Uterus (tissue), 3 donors: ENCODE measurements at regions not wholly inside any gene's neighbourhood (a gene's known extent, or its start where the extent isn't known, plus 50 kb on each side); places are given as distances from the start of the nearest gene placed in this dataset.

Source experiments
- DNase-seq, 2 donors: peaks; one replicate each; pipeline ENCODE4 v3.0.0-alpha.2; 2019 to 2020
- H3K27ac ChIP-seq, 2 donors: fragments of 200-600 bp; sonication (generic); 1 replicate in 1 of 2; 2 replicates in 1 of 2; pipeline ENCODE4 v1.5.1; 2016 to 2018
- H3K27me3 ChIP-seq, 2 donors: fragments of 200-600 bp; sonication (generic); one replicate each; pipeline ENCODE4 v1.5.1; 2018 to 2019; ENCODE audit warnings: control low read depth in 1 of 2
- H3K36me3 ChIP-seq, 2 donors: fragments of 200-600 bp; sonication (generic); one replicate each; pipeline ENCODE4 v1.5.1; 2019; ENCODE audit warnings: control low read depth in 1 of 2
- H3K4me1 ChIP-seq, 2 donors: fragments of 200-600 bp; sonication (generic); one replicate each; pipeline ENCODE4 v1.5.1; 2018 to 2019; ENCODE audit warnings: control low read depth in 1 of 2
- H3K4me3 ChIP-seq, 2 donors: fragments of 200-600 bp; sonication (generic); 1 replicate in 1 of 2; 2 replicates in 1 of 2; pipeline ENCODE4 v1.5.1; 2018 to 2019; ENCODE audit warnings: mild to moderate bottlenecking in 1 of 2
- H3K9me3 ChIP-seq, 2 donors: fragments of 200-600 bp; sonication (generic); one replicate each; pipeline ENCODE4 v1.5.1; 2019; ENCODE audit warnings: control low read depth in 1 of 2
- POLR2A ChIP-seq, 2 donors: fragments of 450-650 bp; IDR thresholded peaks; one replicate each; pipeline ENCODE4 v1.6.1; 2016; ENCODE audit warnings: antibody characterized with exemption in 2 of 2, mild to moderate bottlenecking in 1 of 2, moderate library complexity in 1 of 2
- intact Hi-C: fragments of 100-400 bp; cut with DNase I; formaldehyde crosslinking; loops from one replicate; pipeline ENCODE4 v1.15.1; 2023; ENCODE audit warnings: low total_unique reads
- TF ChIP-seq, protein P1 (sequence below), 4 experiments: fragments of 200-600 bp in 2 of 4; fragments of 450-650 bp in 2 of 4; sonication (generic) in 2 of 4; IDR thresholded peaks; one replicate each; pipeline ENCODE4 v1.5.1; 2016 to 2019; ENCODE audit warnings: antibody characterized with exemption in 4 of 4, mild to moderate bottlenecking in 2 of 4, moderate library complexity in 1 of 4
- donor health status: DM: yes; HTN: yes; CAD: no.

DNA sequence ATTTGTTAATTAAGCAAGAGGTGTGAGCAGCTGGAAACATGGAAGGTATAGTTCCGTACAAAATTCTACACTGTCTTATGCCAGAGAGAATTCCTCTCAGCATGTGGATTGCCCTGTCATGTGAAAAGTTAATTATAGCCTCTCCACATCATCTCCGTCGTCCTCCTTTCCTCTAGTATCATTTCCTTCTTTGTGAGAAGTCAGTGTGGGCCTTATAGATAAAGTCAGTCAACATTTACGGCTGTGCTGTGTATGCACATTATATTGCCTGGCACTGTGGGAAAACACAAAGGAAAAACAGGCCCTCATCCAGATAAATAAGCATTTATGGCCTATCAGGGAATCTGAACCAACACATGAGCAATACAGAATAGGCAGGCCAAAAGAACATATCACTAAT, 236.6 kb downstream of the SEC23A start:
- no peak overlapping the region for H3K4me3 ChIP-seq
- intact Hi-C loops: no loop called here
- H3K27me3 ChIP-seq: no peaks in the 10 kb centered on the region
- DNase-seq: no peak
- H3K4me1 ChIP-seq: no peaks in the 10 kb centered on the region
- no peaks in the 10 kb centered on the region for H3K36me3 ChIP-seq
- H3K27ac ChIP-seq: no peak overlapping the region
- TF ChIP-seq, protein P1, sequence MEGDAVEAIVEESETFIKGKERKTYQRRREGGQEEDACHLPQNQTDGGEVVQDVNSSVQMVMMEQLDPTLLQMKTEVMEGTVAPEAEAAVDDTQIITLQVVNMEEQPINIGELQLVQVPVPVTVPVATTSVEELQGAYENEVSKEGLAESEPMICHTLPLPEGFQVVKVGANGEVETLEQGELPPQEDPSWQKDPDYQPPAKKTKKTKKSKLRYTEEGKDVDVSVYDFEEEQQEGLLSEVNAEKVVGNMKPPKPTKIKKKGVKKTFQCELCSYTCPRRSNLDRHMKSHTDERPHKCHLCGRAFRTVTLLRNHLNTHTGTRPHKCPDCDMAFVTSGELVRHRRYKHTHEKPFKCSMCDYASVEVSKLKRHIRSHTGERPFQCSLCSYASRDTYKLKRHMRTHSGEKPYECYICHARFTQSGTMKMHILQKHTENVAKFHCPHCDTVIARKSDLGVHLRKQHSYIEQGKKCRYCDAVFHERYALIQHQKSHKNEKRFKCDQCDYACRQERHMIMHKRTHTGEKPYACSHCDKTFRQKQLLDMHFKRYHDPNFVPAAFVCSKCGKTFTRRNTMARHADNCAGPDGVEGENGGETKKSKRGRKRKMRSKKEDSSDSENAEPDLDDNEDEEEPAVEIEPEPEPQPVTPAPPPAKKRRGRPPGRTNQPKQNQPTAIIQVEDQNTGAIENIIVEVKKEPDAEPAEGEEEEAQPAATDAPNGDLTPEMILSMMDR (IDR thresholded peaks at IDR 0.05): no peak
- no peak for TF ChIP-seq POLR2A (IDR thresholded peaks at IDR 0.05)
- H3K9me3 ChIP-seq: no peaks in the 10 kb centered on the region

DNA sequence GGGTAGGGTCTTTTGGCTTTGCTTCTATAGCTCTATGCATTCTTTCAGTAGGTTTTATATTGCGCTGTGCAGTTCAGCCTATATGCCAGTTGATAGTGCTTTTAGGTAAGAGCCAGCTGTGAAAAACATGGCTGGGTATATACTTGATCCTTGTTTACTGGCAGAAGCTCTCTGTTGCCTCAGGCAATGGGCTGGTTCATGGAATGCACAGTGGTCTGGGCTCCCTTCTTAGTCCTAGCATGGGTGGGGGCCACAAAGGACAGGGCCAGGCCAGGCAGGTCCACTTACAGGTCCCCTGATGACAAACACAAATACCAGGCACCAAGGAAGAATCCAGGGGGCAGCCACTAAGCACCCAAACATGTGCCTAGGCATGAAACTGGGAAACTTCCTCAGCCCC, 240.7 kb downstream of the SEC23A start:
- Histone ChIP-seq H3K9me3 (no peaks in the 10 kb centered on the region), H3K27ac (no peak overlapping the region), H3K4me3 (no peak overlapping the region), H3K27me3 (no peaks in the 10 kb centered on the region), H3K4me1 (no peaks in the 10 kb centered on the region), H3K36me3 (no peaks in the 10 kb centered on the region)
- intact Hi-C loops: no loop called here
- TF ChIP-seq, protein P1 (IDR thresholded peaks at IDR 0.05): no peak
- TF ChIP-seq POLR2A (IDR thresholded peaks at IDR 0.05): no peak
- no peak for DNase-seq

DNA sequence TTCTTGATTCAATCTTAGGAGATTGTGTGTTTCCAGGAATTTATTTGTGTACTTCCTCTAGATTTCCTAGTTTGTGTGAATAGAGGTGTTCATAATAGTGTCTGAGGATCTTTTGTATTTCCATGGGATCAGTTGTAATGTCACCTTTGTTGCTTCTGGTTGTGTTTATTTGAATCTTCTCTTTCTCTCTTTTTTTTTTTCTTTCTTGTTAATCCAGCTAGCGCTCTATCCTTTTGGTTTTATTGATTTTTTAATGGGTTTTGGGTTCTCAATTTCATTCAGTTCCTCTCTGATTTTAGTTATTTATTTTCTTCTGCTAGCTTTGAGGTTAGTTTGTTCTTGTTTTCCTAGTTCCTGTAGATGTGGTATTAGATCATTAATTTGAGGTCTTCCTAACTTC, 242.5 kb downstream of the SEC23A start:
- TF ChIP-seq, protein P1 (IDR thresholded peaks at IDR 0.05): no peak
- no peak for TF ChIP-seq POLR2A (IDR thresholded peaks at IDR 0.05)
- Histone ChIP-seq H3K4me3 (no peak overlapping the region), H3K4me1 (no peaks in the 10 kb centered on the region), H3K36me3 (no peaks in the 10 kb centered on the region), H3K27me3 (no peaks in the 10 kb centered on the region), H3K9me3 (no peaks in the 10 kb centered on the region), H3K27ac (no peak overlapping the region)
- intact Hi-C loops: no loop called here
- DNase-seq: no peak

DNA sequence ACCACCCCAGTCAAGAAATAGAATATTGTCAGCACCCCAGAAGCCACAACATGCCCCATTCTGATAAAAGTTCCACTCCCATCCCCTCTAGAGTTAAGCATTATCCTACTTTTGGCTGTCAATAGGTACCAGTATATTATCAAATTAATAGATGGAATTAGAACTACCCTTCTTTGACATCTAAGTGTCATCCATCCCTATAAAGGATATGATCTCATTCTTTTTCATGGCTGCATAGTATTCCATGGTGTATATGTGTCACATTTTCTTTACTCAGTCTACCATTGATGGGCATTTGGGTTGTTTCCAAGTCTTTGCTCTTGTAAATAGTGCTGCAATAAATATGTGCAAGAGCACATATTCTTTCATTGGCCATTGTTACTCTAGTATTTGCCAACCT, 246.2 kb downstream of the SEC23A start:
- TF ChIP-seq, protein P1 (IDR thresholded peaks at IDR 0.05): no peak
- TF ChIP-seq POLR2A (IDR thresholded peaks at IDR 0.05): no peak
- intact Hi-C loops: no loop called here
- no peak overlapping the region for H3K4me3 ChIP-seq

DNA sequence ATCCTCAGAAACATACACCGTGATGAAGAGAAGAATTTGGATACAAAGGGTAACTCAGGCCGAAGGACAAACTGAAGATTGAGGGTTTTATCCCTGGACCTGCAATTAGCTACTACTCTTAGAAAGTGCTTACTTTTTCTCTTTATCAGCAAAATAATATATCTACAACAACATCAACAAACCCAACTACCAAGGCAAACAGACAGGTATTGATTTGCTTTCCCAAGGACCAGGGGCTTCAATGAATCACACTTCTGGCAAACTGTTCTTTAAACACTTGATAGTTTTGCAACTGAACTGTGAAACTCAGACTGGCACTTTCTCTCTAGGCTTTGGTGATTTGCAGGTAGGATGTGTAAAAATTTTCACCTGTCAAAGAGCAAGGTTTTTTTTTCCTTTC, 247.5 kb downstream of the SEC23A start:
- no peaks in the 10 kb centered on the region for H3K9me3 ChIP-seq
- H3K4me1 ChIP-seq: no peaks in the 10 kb centered on the region
- H3K27ac ChIP-seq: no peak overlapping the region
- intact Hi-C loops: no loop called here
- H3K27me3 ChIP-seq: no peaks in the 10 kb centered on the region
- DNase-seq: no peak
- H3K36me3 ChIP-seq: no peaks in the 10 kb centered on the region
- TF ChIP-seq, protein P1 (IDR thresholded peaks at IDR 0.05): no peak
- no peak for TF ChIP-seq POLR2A (IDR thresholded peaks at IDR 0.05)
- H3K4me3 ChIP-seq: no peak overlapping the region

More for the DNA sequence above, 246.2 kb downstream of the SEC23A start:
- H3K4me1 ChIP-seq: no peaks in the 10 kb centered on the region
- H3K36me3 ChIP-seq: no peaks in the 10 kb centered on the region
- DNase-seq: no peak
- no peaks in the 10 kb centered on the region for H3K9me3 ChIP-seq
- H3K27me3 ChIP-seq: no peaks in the 10 kb centered on the region
- H3K27ac ChIP-seq: no peak overlapping the region
